Fibroblast of lung (primary cell): ENCODE measurements at regions not wholly inside any gene's neighbourhood (a gene's known extent, or its start where the extent isn't known, plus 50 kb on each side); places are given as distances from the start of the nearest gene placed in this dataset.

Experiments
- DNase-seq, 2 donors: peaks; one replicate each; pipeline versions ENCODE4 v3.0.0 to v3.0.0-alpha.2; 2010; ENCODE audit warnings: low read depth in 2 of 2
- H2AFZ ChIP-seq: 2 replicates; pipeline ENCODE4 v1.5.1; 2012; ENCODE audit warnings: low read length, control low read depth, inconsistent platforms
- H3K27ac ChIP-seq: 2 replicates; pipeline ENCODE4 v1.5.1; 2011; ENCODE audit warnings: low read length, control low read depth; ENCODE audit not compliant: insufficient read depth
- H3K27me3 ChIP-seq: 2 replicates; pipeline ENCODE4 v1.5.1; 2011; ENCODE audit warnings: mild to moderate bottlenecking, low read length; ENCODE audit not compliant: control insufficient read depth, insufficient read depth
- H3K36me3 ChIP-seq: 2 replicates; pipeline ENCODE4 v1.5.1; 2011; ENCODE audit warnings: low read length; ENCODE audit not compliant: control insufficient read depth, insufficient read depth
- H3K4me1 ChIP-seq: 2 replicates; pipeline ENCODE4 v1.5.1; 2011; ENCODE audit warnings: low read length; ENCODE audit not compliant: control insufficient read depth, insufficient read depth; ENCODE audit errors: extremely low read depth
- H3K4me2 ChIP-seq: 2 replicates; pipeline ENCODE4 v1.5.1; 2011; ENCODE audit warnings: low read length, control low read depth; ENCODE audit not compliant: insufficient read depth; ENCODE audit errors: extremely low read depth
- H3K4me3 ChIP-seq, 4 experiments: fragments of 200-600 bp in 1 of 4; sonication (generic) in 1 of 4; replicated peaks in 1 of 4; 2 replicates each; pipeline ENCODE4 v1.5.1; 2011 to 2016; ENCODE audit warnings: low read length in 4 of 4, low read depth in 3 of 4, mild to moderate bottlenecking in 3 of 4, control low read depth in 2 of 4, inconsistent platforms in 1 of 4, mixed read lengths in 1 of 4; ENCODE audit not compliant: insufficient read depth in 1 of 4; ENCODE audit errors: control extremely low read depth in 1 of 4
- H3K79me2 ChIP-seq: 2 replicates; pipeline ENCODE4 v1.5.1; 2012; ENCODE audit warnings: mild to moderate bottlenecking, low read length, inconsistent platforms; ENCODE audit not compliant: control insufficient read depth, insufficient read depth
- H3K9ac ChIP-seq: 2 replicates; pipeline ENCODE4 v1.5.1; 2011; ENCODE audit warnings: mild to moderate bottlenecking, low read length, control low read depth; ENCODE audit not compliant: insufficient read depth
- H3K9me3 ChIP-seq: 2 replicates; pipeline ENCODE4 v1.5.1; 2012; ENCODE audit warnings: low read depth, low read length; ENCODE audit not compliant: control insufficient read depth, insufficient read depth
- H4K20me1 ChIP-seq: 2 replicates; pipeline ENCODE4 v1.5.1; 2011; ENCODE audit warnings: low read length; ENCODE audit not compliant: control insufficient read depth, insufficient read depth; ENCODE audit errors: extremely low read depth
- EZH2 ChIP-seq: IDR thresholded peaks from 2 replicates; pipeline ENCODE4 v1.5.1; 2012; ENCODE audit warnings: low read length, control low read depth, mild to moderate bottlenecking; ENCODE audit errors: missing control alignments
- TF ChIP-seq, protein P1 (sequence below), 2 donors: IDR thresholded peaks in 1 of 2; conservative IDR thresholded peaks in 1 of 2; 1 replicate in 1 of 2; 2 replicates in 1 of 2; pipeline ENCODE4 v1.5.1; 2011 to 2012; ENCODE audit warnings: low read length in 2 of 2, control low read depth in 1 of 2, inconsistent platforms in 1 of 2, low read depth in 1 of 2, mild to moderate bottlenecking in 1 of 2

DNA sequence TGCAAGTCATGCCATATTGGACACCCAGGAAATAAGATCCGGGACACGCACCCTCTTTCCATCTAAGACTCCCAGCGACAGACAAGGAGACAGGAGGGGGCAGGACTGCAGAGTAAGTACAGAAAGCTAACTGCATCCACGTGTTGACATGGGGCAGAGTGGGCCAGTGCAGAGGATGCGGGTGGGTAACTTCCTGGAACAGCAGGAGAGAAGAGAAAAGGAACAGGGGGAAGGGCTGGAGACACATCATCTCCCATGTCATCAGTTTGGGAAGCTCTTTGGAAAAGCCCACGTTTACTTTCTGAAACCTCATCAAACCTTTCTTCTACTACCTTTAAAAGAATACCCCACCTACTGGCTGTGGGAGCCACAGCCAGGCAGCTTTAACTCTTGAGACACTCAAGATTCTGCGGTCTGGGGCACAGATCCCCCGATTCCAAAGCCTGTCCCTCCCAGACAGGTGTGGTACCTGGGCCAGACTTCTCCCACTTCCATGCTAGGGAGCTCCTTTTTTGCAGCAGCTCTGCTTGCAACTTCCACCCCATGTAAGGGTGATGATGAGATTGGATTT, 273.5 kb upstream of the RPL38 start:
- H2AFZ ChIP-seq = no peak overlapping the region
- H3K4me2 ChIP-seq = no peak overlapping the region
- no peak for DNase-seq
- no peak overlapping the region for H3K9ac ChIP-seq
- H3K27ac ChIP-seq = no peak overlapping the region
- no peaks in the 10 kb centered on the region for H3K79me2 ChIP-seq
- no peaks in the 10 kb centered on the region for H3K4me1 ChIP-seq
- H3K9me3 ChIP-seq = no peaks in the 10 kb centered on the region
- H3K27me3 ChIP-seq = no peaks in the 10 kb centered on the region
- H3K4me3 ChIP-seq = no peak overlapping the region
- H4K20me1 ChIP-seq = no peaks in the 10 kb centered on the region
- TF ChIP-seq, protein P1, sequence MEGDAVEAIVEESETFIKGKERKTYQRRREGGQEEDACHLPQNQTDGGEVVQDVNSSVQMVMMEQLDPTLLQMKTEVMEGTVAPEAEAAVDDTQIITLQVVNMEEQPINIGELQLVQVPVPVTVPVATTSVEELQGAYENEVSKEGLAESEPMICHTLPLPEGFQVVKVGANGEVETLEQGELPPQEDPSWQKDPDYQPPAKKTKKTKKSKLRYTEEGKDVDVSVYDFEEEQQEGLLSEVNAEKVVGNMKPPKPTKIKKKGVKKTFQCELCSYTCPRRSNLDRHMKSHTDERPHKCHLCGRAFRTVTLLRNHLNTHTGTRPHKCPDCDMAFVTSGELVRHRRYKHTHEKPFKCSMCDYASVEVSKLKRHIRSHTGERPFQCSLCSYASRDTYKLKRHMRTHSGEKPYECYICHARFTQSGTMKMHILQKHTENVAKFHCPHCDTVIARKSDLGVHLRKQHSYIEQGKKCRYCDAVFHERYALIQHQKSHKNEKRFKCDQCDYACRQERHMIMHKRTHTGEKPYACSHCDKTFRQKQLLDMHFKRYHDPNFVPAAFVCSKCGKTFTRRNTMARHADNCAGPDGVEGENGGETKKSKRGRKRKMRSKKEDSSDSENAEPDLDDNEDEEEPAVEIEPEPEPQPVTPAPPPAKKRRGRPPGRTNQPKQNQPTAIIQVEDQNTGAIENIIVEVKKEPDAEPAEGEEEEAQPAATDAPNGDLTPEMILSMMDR (conservative IDR thresholded peaks at IDR 0.05 in 1 of 2, IDR thresholded peaks at IDR 0.05 in 1 of 2; ENCODE audit: low read depth in 1 of 2, low read length in 2 of 2) = no peak
- TF ChIP-seq EZH2 = no peak
- H3K36me3 ChIP-seq = no peaks in the 10 kb centered on the region

DNA sequence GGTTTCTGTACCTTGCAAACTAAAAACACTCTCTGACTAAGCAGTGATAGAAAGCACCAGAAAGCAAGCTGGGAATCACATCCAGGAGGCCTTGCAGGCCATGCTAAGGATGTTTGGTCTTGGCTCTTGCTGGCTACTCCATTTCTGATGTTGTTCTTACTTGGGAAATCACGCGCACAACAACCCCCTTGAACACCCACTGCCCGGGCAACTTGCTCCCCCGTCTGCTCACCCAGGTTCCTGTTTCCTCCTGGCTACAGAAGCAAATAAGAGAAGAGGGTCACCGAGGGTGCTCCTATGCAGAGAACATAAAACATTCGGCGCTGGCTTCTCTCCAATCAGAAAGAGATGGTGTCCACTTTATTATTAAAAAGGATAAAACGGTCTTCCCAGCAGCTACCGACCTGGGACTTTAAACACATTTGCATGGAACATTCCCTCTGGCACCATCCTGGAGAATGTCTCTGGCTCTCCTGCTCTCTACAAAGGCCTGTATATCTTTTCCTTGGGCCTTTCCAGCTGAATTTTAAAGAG, 271.2 kb upstream of the RPL38 start:
- Histone ChIP-seq H4K20me1 (no peaks in the 10 kb centered on the region), H3K36me3 (no peaks in the 10 kb centered on the region), H3K4me1 (no peaks in the 10 kb centered on the region), H2AFZ (no peak overlapping the region), H3K27me3 (no peaks in the 10 kb centered on the region), H3K9ac (no peak overlapping the region), H3K4me3 (no peak overlapping the region), H3K9me3 (no peaks in the 10 kb centered on the region), H3K4me2 (no peak overlapping the region), H3K27ac (no peak overlapping the region), H3K79me2 (no peaks in the 10 kb centered on the region)
- DNase-seq = no peak
- TF ChIP-seq, protein P1 (conservative IDR thresholded peaks at IDR 0.05 in 1 of 2, IDR thresholded peaks at IDR 0.05 in 1 of 2; ENCODE audit: low read depth in 1 of 2, low read length in 2 of 2) = no peak
- TF ChIP-seq EZH2 = no peak

DNA sequence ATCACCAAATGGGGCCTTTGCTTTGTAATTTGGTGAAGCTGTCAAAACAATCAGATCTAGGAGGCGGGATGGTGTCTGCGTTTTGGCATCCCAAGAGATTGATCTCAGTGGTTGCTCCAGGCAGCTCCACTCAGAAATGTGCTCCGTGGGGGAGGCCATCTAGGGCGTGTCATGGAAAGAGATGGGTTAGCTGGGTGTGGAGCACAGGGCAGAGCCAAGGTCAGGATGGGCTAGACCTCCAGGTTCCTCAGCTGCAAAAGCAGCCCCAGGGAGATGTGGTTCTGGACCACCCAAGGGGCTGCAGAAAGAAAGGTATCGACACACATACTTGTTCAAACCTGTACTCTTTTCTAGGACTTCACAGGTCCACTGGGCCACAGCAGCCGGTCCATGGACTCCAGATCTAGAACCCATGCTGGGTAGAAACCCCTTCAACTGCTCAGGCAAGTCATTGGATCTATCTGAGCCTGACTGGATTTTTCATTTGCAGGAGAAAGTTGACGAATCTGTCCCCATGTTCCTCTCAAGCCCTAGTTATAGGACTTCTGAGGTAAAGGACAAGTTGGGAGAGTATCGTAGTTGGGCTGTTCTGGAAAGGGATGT, 270.2 kb upstream of the RPL38 start:
- Histone ChIP-seq H3K9me3 (no peaks in the 10 kb centered on the region), H3K4me3 (no peak overlapping the region), H3K9ac (no peak overlapping the region), H3K36me3 (no peaks in the 10 kb centered on the region), H3K27ac (no peak overlapping the region), H3K4me2 (no peak overlapping the region), H2AFZ (no peak overlapping the region), H3K27me3 (no peaks in the 10 kb centered on the region), H3K79me2 (no peaks in the 10 kb centered on the region), H4K20me1 (no peaks in the 10 kb centered on the region), H3K4me1 (no peaks in the 10 kb centered on the region)
- TF ChIP-seq, protein P1 (conservative IDR thresholded peaks at IDR 0.05 in 1 of 2, IDR thresholded peaks at IDR 0.05 in 1 of 2; ENCODE audit: low read depth in 1 of 2, low read length in 2 of 2) = no peak
- TF ChIP-seq EZH2 = no peak
- DNase-seq = no peak
